Esophagus (tissue), 2 donors: ENCODE measurements at regions not wholly inside any gene's neighbourhood (a gene's known extent, or its start where the extent isn't known, plus 50 kb on each side); places are given as distances from the start of the nearest gene placed in this dataset.

ENCODE experiments used
- H3K27ac ChIP-seq, 2 donors: one replicate each; pipeline ENCODE4 v1.5.1; 2013; ENCODE audit warnings: low read depth in 2 of 2, mild to moderate bottlenecking in 2 of 2, inconsistent platforms in 1 of 2, low read length in 1 of 2, moderate library complexity in 1 of 2
- H3K27me3 ChIP-seq, 2 donors: one replicate each; pipeline ENCODE4 v1.6.1; 2013; ENCODE audit warnings: low read length in 2 of 2, control low read depth in 1 of 2, mild to moderate bottlenecking in 1 of 2; ENCODE audit not compliant: insufficient read depth in 2 of 2, control insufficient read depth in 1 of 2
- H3K36me3 ChIP-seq, 2 donors: one replicate each; pipeline ENCODE4 v1.6.1; 2013; ENCODE audit warnings: low read length in 1 of 2; ENCODE audit not compliant: control insufficient read depth in 2 of 2, insufficient read depth in 2 of 2
- H3K4me1 ChIP-seq, 2 donors: one replicate each; pipeline ENCODE4 v1.6.1; 2013; ENCODE audit warnings: low read length in 1 of 2; ENCODE audit not compliant: control insufficient read depth in 2 of 2, insufficient read depth in 2 of 2
- H3K4me3 ChIP-seq, 2 donors: one replicate each; pipeline ENCODE4 v1.5.1; 2013; ENCODE audit warnings: low read length in 2 of 2, mild to moderate bottlenecking in 2 of 2, low read depth in 1 of 2, moderate library complexity in 1 of 2
- H3K9me3 ChIP-seq, 2 donors: one replicate each; pipeline ENCODE4 v1.6.1; 2013; ENCODE audit warnings: mild to moderate bottlenecking in 2 of 2, low read depth in 1 of 2, low read length in 1 of 2, moderate library complexity in 1 of 2; ENCODE audit not compliant: control insufficient read depth in 2 of 2, insufficient read depth in 1 of 2
- WGBS, 2 donors: extraction: QIAGEN DNeasy Blood & Tissue Kit; methylation state at CpG; one replicate each; pipeline ENCODE4 v1.1.7; 2013; 5-methylcytosine and 5-hydroxymethylcytosine counted together
- donor health status: healthy with polysubstance abuse.
- donor health status: Bipolar disorder and iron deficiency.

GRCh38 chr1:94306521-94306920 lies 69.1 kb upstream of the ARHGAP29 start:
- Histone ChIP-seq H3K4me1 (no peaks in the 10 kb centered on the region), H3K4me3 (no peak overlapping the region)
- 40 to 45% methylated on average over 1 of the region's 1 CpG for WGBS, 2 donors

GRCh38 chr1:94305704-94306103 lies 68.3 kb upstream of the ARHGAP29 start:
- Histone ChIP-seq H3K4me3 (no peak overlapping the region), H3K27ac (no peak overlapping the region), H3K4me1 (no peaks in the 10 kb centered on the region), H3K27me3 (no peaks in the 10 kb centered on the region), H3K9me3 (no peaks in the 10 kb centered on the region), H3K36me3 (no peaks in the 10 kb centered on the region)
- WGBS, 2 donors: 58 to 70% methylated on average over 1 of the region's 1 CpG

More at GRCh38 chr1:94306521-94306920, 69.1 kb upstream of the ARHGAP29 start:
- Histone ChIP-seq H3K36me3 (no peaks in the 10 kb centered on the region), H3K9me3 (no peaks in the 10 kb centered on the region), H3K27ac (no peak overlapping the region), H3K27me3 (no peaks in the 10 kb centered on the region)

GRCh38 chr1:94304553-94304952 lies 67.2 kb upstream of the ARHGAP29 start:
- Histone ChIP-seq H3K27ac (no peak overlapping the region), H3K27me3 (no peaks in the 10 kb centered on the region), H3K4me1 (peaks cover 0 to 6% of the 10 kb centered on the region in 2 donors), H3K36me3 (no peaks in the 10 kb centered on the region), H3K4me3 (no peak overlapping the region), H3K9me3 (no peaks in the 10 kb centered on the region)
- WGBS, 2 donors: 97 to 98% methylated on average over 1 of the region's 1 CpG

- no peaks in the 10 kb centered on the region for H3K36me3 ChIP-seq
- H3K27ac ChIP-seq: no peak overlapping the region
- no peaks in the 10 kb centered on the region for H3K27me3 ChIP-seq
- no peaks in the 10 kb centered on the region for H3K9me3 ChIP-seq
- 41 to 43% methylated on average over 1 of the region's 1 CpG for WGBS, 2 donors
- no peak overlapping the region for H3K4me3 ChIP-seq
- peaks cover 0 to 8% of the 10 kb centered on the region in 2 donors for H3K4me1 ChIP-seq
Measured at GRCh38 chr1:94303005-94303404, 65.6 kb upstream of the ARHGAP29 start.

GRCh38 chr1:94302497-94302896 lies 65.1 kb upstream of the ARHGAP29 start:
- H3K36me3 ChIP-seq: no peaks in the 10 kb centered on the region
- 89 to 94% methylated on average over 6 of the region's 6 CpGs for WGBS, 2 donors
- H3K4me3 ChIP-seq: no peak overlapping the region
- peaks cover 0 to 8% of the 10 kb centered on the region in 2 donors for H3K4me1 ChIP-seq
- H3K27ac ChIP-seq: no peak overlapping the region
- H3K9me3 ChIP-seq: no peaks in the 10 kb centered on the region
- H3K27me3 ChIP-seq: no peaks in the 10 kb centered on the region

- WGBS, 2 donors: 68 to 74% methylated on average over 5 of the region's 5 CpGs
- no peaks in the 10 kb centered on the region for H3K36me3 ChIP-seq
- H3K9me3 ChIP-seq: no peaks in the 10 kb centered on the region
- peak overlapping the region in 1 of 2 donors; percentile 22 for H3K27ac ChIP-seq
- H3K4me1 ChIP-seq: peaks cover 0 to 8% of the 10 kb centered on the region in 2 donors
- H3K27me3 ChIP-seq: no peaks in the 10 kb centered on the region
- H3K4me3 ChIP-seq: no peak overlapping the region
Measured at GRCh38 chr1:94301186-94301585, 63.8 kb upstream of the ARHGAP29 start.

GRCh38 chr1:94300731-94301130 lies 63.3 kb upstream of the ARHGAP29 start:
- H3K4me1 ChIP-seq: peaks cover 0 to 8% of the 10 kb centered on the region in 2 donors
- H3K36me3 ChIP-seq: no peaks in the 10 kb centered on the region
- H3K4me3 ChIP-seq: no peak overlapping the region
- H3K9me3 ChIP-seq: no peaks in the 10 kb centered on the region
- 73 to 78% methylated on average over 2 of the region's 2 CpGs for WGBS, 2 donors
- no peaks in the 10 kb centered on the region for H3K27me3 ChIP-seq
- no peak overlapping the region for H3K27ac ChIP-seq

- peaks cover 0 to 8% of the 10 kb centered on the region in 2 donors for H3K4me1 ChIP-seq
- H3K4me3 ChIP-seq: no peak overlapping the region
- no peaks in the 10 kb centered on the region for H3K9me3 ChIP-seq
- H3K27me3 ChIP-seq: no peaks in the 10 kb centered on the region
- WGBS, 2 donors: 53 to 54% methylated on average over 6 of the region's 6 CpGs
- H3K27ac ChIP-seq: peak overlapping the region; percentile 67 to 70
- H3K36me3 ChIP-seq: no peaks in the 10 kb centered on the region
Measured at GRCh38 chr1:94299627-94300553, 62.5 kb upstream of the ARHGAP29 start.

- Histone ChIP-seq H3K36me3 (no peaks in the 10 kb centered on the region), H3K27ac (no peak overlapping the region), H3K9me3 (no peaks in the 10 kb centered on the region), H3K4me1 (peaks cover 0 to 8% of the 10 kb centered on the region in 2 donors), H3K27me3 (no peaks in the 10 kb centered on the region), H3K4me3 (no peak overlapping the region)
- WGBS, 2 donors: 18 to 23% methylated on average over 2 of the region's 2 CpGs
Measured at GRCh38 chr1:94298861-94299260, 61.5 kb upstream of the ARHGAP29 start.

- no peaks in the 10 kb centered on the region for H3K36me3 ChIP-seq
- no peak overlapping the region for H3K4me3 ChIP-seq
- no peak overlapping the region for H3K27ac ChIP-seq
- 58 to 62% methylated on average over 5 of the region's 5 CpGs for WGBS, 2 donors
- H3K9me3 ChIP-seq: no peaks in the 10 kb centered on the region
- peaks cover 0 to 8% of the 10 kb centered on the region in 2 donors for H3K4me1 ChIP-seq
- no peaks in the 10 kb centered on the region for H3K27me3 ChIP-seq
Measured at GRCh38 chr1:94296018-94296417, 58.6 kb upstream of the ARHGAP29 start.
